T47D (cell line): ENCODE measurements at regions not wholly inside any gene's neighbourhood (a gene's known extent, or its start where the extent isn't known, plus 50 kb on each side); places are given as distances from the start of the nearest gene placed in this dataset.
A peak's percentile ranks its signal among the peaks of the same experiment; 100 is the strongest.
"Not testable (repeated sequence)": the region's sequence is repeated elsewhere in the genome, so short reads cannot be mapped to it uniquely, and the experiment has no call there.

Source experiments
- DNase-seq, 2 experiments: peaks; one replicate each; pipeline versions ENCODE4 v3.0.0 to v3.0.0-alpha.2; 2011 to 2012; ENCODE audit warnings: low read depth in 1 of 2, low spot score in 1 of 2
- JUND ChIP-seq: IDR thresholded peaks from 2 replicates; pipeline ENCODE4 v1.6.1; 2012; ENCODE audit warnings: low read depth
- in situ Hi-C: cut with HindIII; loops from 2 replicates; pipeline ENCODE4 v1.10.0; 2016; ENCODE audit warnings: low sequenced_read_pairs, low pct_unique_long_range_greater_than_20kb

- DNase-seq, result no peak
- in situ Hi-C loops, result no loop called here
These were observed 55.5 kb downstream of the TPBG start for GRCh38 chr6:82419132-82419581.

GRCh38 chr6:82419859-82420258, 56.2 kb downstream of the TPBG start:
- TF ChIP-seq JUND, result no peak
- DNase-seq, result no peak
- in situ Hi-C loops, result no loop called here

More at GRCh38 chr6:82419132-82419581, 55.5 kb downstream of the TPBG start:
- TF ChIP-seq JUND, result no peak

GRCh38 chr6:82430611-82431010, 67.0 kb downstream of the TPBG start:
- in situ Hi-C loops, result no loop called here
- DNase-seq, result no peak
- no peak for TF ChIP-seq JUND

GRCh38 chr6:82436740-82437139, 73.1 kb downstream of the TPBG start:
- TF ChIP-seq JUND, result no peak
- in situ Hi-C loops, result no loop called here
- DNase-seq, result no peak

DNA sequence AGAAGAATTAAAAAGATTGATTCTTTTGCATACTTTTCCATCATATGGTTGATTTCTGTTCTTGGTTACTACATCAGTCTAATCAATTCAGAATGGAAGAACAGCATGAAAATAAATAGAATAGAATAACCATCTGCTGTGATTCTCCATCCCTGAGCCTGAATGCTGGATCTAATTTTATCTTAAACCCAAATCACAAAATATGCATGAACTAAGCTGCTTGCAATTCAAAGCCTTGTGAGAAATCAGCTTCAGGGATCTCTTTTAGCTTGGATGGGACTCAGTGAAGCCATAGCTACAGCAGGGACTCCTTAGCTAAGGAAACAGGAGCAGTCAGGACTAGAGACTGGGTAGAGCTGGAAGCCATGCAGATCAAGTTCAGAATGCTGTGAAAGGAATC, 74.1 kb downstream of the TPBG start:
- no peak for DNase-seq
- in situ Hi-C loops, result no loop called here
- TF ChIP-seq JUND, result no peak

GRCh38 chr6:82441047-82441855, 77.6 kb downstream of the TPBG start:
- peak in 1 of 2 experiments; percentile 41 for DNase-seq
- in situ Hi-C loops, result no loop called here
- TF ChIP-seq JUND, result no peak

GRCh38 chr6:82442061-82442719, 78.6 kb downstream of the TPBG start:
- in situ Hi-C loops, result no loop called here
- DNase-seq, result no peak
- TF ChIP-seq JUND, result no peak

DNA sequence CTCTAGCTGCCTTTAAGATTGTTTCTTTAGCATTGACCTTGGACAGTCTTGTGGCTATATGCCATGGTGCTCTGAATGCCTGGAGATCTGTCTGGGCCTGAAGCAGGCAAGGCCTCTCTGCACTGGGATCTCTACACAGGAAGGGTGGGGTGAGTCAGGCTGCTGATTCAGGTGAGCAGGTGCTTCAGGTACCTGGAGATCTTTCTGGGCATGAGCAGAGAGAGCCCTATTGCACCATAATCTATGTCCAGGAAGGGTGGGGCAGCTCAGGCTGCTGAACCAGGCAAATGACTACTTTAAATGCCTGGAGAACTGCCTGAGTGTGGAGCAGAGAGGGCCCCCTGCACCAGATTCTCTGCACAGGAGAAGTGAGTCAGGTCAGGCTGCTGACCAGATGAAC, 94.5 kb downstream of the TPBG start:
- no peak for DNase-seq
- in situ Hi-C loops, result no loop called here

DNA sequence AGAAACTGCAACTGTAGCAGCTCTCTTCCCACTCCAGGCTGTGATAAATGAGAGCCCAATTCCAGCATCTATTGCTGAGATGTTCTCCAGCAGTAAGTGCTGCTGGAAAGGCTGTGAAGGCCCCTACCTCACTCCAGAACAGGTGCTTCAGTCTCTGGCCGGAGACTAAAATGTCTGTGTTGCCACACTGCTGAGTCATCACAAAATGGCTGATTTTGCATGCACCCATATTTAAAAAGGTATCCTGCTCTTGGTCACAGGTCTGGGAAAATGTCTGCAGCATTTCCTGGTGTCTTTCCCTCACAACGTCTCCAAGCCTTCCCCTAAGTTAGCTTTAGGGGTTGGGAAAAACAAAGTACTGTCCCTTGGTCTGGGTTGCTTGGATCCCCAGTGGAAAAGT, 95.1 kb downstream of the TPBG start:
- DNase-seq, result no peak
- in situ Hi-C loops, result no loop called here
- TF ChIP-seq JUND, result no peak

More for the DNA sequence above, 94.5 kb downstream of the TPBG start:
- no peak for TF ChIP-seq JUND

DNA sequence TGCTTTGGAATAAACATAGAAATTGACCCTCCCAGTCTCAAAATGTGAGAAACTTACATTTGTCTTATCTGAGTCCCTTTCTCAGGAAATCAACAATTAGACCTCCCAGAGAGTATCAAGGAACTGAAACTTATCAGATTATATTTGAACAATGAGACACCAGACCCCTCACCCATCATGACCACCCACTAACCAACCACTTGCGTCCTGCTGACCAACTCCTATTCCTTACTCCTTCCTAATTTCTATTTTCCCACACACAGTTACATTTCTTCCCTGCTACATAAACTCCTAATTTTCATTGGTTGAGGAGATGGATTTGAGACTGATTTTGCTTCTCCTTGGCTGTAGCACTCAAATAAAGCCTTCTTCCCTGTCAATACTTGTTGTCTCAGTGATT, 97.9 kb downstream of the TPBG start:
- in situ Hi-C loops, result no loop called here
- no peak for DNase-seq
- no peak for TF ChIP-seq JUND

DNA sequence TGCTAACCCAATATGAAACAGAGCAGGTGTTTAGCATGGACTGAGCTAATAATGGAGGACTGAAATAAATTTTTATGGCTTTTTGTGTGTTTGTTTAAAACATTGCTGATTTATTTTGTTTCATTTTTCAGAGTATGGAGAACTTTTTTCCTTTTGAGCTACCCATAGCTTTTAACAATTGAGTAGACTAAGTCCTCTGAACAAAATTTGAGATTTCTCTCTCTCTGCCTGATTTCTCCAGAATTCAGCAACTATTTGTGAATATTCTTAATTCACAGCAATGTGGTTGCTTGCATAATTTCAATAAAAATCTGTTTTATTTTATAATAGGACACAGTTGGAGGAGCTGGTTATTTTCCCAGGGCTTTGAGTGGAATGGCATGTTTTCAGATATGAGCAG, 103.7 kb downstream of the TPBG start:
- in situ Hi-C loops, result no loop called here
- no peak for DNase-seq
- TF ChIP-seq JUND, result no peak

DNA sequence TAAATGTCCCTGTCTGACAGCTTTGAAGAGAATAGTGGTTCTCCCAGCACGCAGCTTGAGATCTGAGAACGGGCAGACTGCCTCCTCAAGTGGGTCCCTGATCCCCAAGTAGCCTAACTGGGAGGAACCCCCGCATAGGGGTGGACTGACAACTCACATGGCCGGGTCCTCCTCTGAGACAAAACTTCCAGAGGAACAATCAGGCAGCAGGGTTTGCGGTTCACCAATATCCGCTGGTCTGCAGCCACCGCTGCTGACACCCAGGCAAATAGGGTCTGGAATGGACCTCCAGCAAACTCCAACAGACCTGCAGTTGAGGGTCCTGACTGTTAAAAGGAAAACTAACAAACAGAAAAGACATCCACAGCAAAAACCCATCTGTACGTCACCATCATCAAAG, 106.5 kb downstream of the TPBG start:
- in situ Hi-C loops, DNase-seq: not testable (repeated sequence)

DNA sequence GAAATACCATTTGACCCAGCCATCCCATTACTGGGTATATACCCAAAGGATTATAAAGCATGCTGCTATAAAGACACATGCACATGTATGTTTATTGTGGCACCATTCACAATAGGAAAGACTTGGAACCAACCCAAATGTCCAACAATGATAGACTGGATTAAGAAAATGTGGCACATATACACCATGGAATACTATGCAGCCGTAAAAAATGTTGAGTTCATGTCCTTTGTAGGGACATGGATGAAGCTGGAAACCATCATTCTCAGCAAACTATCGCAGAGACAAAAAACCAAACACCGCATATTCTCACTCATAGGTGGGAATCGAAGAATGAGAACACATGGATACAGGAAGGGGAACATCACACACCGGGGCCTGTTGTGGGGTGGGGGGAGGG, 111.5 kb downstream of the TPBG start:
- in situ Hi-C loops, DNase-seq: not testable (repeated sequence)
